Kidney (tissue), 13 donors: ENCODE measurements at regions not wholly inside any gene's neighbourhood (a gene's known extent, or its start where the extent isn't known, plus 50 kb on each side); places are given as distances from the start of the nearest gene placed in this dataset.

Experiments
- DNase-seq, 5 donors: peaks; one replicate each; pipeline ENCODE4 v3.0.0-alpha.2; 2013 to 2020
- FAIRE-seq: peaks from 2 replicates; lab custom pipeline; 2012; peaks lifted over from hg19 to GRCh38; lab: Jason Lieb, UNC
- H3K27ac ChIP-seq, 2 donors: one replicate each; pipeline ENCODE4 v1.7.0; 2013; ENCODE audit warnings: low read depth in 2 of 2, low read length in 2 of 2, inconsistent platforms in 1 of 2
- H3K27me3 ChIP-seq: one replicate; pipeline ENCODE4 v1.7.1; 2013; ENCODE audit warnings: low read length, inconsistent platforms; ENCODE audit not compliant: control insufficient read depth, insufficient read depth
- H3K36me3 ChIP-seq, 3 donors: one replicate each; pipeline versions ENCODE4 v1.7.0 to v1.7.1; 2013; ENCODE audit warnings: low read length in 3 of 3, control low read depth in 1 of 3, inconsistent platforms in 1 of 3; ENCODE audit not compliant: insufficient read depth in 3 of 3, control insufficient read depth in 2 of 3
- H3K4me1 ChIP-seq, 3 donors: one replicate each; pipeline versions ENCODE4 v1.7.0 to v1.7.1; 2013; ENCODE audit warnings: low read length in 3 of 3, inconsistent platforms in 1 of 3, low read depth in 1 of 3; ENCODE audit not compliant: control insufficient read depth in 2 of 3, insufficient read depth in 2 of 3
- H3K4me3 ChIP-seq, 3 donors: one replicate each; pipeline versions ENCODE4 v1.7.0 to v1.8.1; 2013; ENCODE audit warnings: low read length in 3 of 3, control low read depth in 1 of 3, inconsistent platforms in 1 of 3
- H3K9ac ChIP-seq, 3 donors: one replicate each; pipeline versions ENCODE4 v1.7.0 to v1.7.1; 2013; ENCODE audit warnings: low read length in 3 of 3, control low read depth in 1 of 3, inconsistent platforms in 1 of 3
- H3K9me3 ChIP-seq, 3 donors: one replicate each; pipeline versions ENCODE4 v1.7.0 to v1.7.1; 2013; ENCODE audit warnings: low read length in 3 of 3, control low read depth in 1 of 3, inconsistent platforms in 1 of 3; ENCODE audit not compliant: control insufficient read depth in 2 of 3, insufficient read depth in 1 of 3
- intact Hi-C: fragments of 100-400 bp; cut with DNase I; formaldehyde crosslinking; loops from one replicate; pipeline ENCODE4 v1.11.1; 2022
- TF ChIP-seq, protein P1 (sequence below): IDR thresholded peaks from 3 replicates; pipeline ENCODE4 v1.5.1; 2012; ENCODE audit warnings: mild to moderate bottlenecking, moderate library complexity, borderline replicate concordance; ENCODE audit not compliant: insufficient read depth; ENCODE audit errors: extremely low read depth
- donor health status: control.
- donor health status: control.
- donor health status: control.
- donor health status: control.
- donor health status: control.
- donor health status: DM: yes; HTN: yes; CAD: no.
- donor health status: Normal renal cell carcinoma (clear cell type).

GRCh38 chr20:24825591-24825990, 123.5 kb upstream of the CST7 start:
- intact Hi-C loops: no loop called here
- H3K9ac ChIP-seq: no peak overlapping the region
- no peak for FAIRE-seq
- no peaks in the 10 kb centered on the region for H3K4me1 ChIP-seq
- no peak overlapping the region for H3K27ac ChIP-seq
- TF ChIP-seq, protein P1, sequence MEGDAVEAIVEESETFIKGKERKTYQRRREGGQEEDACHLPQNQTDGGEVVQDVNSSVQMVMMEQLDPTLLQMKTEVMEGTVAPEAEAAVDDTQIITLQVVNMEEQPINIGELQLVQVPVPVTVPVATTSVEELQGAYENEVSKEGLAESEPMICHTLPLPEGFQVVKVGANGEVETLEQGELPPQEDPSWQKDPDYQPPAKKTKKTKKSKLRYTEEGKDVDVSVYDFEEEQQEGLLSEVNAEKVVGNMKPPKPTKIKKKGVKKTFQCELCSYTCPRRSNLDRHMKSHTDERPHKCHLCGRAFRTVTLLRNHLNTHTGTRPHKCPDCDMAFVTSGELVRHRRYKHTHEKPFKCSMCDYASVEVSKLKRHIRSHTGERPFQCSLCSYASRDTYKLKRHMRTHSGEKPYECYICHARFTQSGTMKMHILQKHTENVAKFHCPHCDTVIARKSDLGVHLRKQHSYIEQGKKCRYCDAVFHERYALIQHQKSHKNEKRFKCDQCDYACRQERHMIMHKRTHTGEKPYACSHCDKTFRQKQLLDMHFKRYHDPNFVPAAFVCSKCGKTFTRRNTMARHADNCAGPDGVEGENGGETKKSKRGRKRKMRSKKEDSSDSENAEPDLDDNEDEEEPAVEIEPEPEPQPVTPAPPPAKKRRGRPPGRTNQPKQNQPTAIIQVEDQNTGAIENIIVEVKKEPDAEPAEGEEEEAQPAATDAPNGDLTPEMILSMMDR: no peak
- no peaks in the 10 kb centered on the region for H3K27me3 ChIP-seq
- no peaks in the 10 kb centered on the region for H3K9me3 ChIP-seq
- no peak overlapping the region for H3K4me3 ChIP-seq
- no peak for DNase-seq
- H3K36me3 ChIP-seq: no peaks in the 10 kb centered on the region

DNA sequence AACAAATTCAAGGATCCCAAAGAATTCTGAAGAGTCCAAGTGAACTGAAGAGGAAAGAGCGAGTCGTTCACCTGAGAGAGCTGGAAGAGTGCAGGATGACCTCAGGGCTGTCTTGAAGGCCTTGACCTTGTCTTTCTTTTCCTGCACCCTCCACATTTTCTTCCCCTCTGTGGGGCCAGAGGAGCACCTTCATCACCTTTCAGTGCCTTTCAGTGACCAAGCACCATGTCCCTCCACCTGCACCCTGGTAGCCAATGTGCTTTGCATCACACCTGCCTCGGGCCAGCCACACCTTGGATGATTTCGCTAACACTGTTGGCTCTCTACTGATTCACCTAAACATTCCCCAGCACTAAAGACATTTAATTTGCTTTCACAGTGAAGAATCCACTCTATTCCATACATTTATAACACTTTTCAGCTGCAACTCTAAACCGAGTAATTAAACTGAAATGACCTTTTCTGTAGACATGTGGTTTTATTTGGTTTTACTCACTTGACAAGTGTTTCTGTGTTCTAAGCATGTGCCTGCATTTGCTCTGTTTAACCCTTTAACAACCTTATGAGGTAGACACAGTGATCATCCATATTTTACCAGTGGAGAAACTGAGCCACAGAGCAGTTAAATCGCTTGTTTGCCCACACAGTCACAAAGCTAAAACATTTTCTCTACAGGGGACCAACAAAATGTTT, 121.3 kb upstream of the CST7 start:
- no peak for FAIRE-seq
- Histone ChIP-seq H3K4me1 (no peaks in the 10 kb centered on the region), H3K9ac (no peak overlapping the region), H3K27me3 (no peaks in the 10 kb centered on the region), H3K36me3 (no peaks in the 10 kb centered on the region), H3K27ac (no peak overlapping the region), H3K9me3 (no peaks in the 10 kb centered on the region), H3K4me3 (no peak overlapping the region)
- peak in 1 of 5 donors; percentile 2 for DNase-seq
- intact Hi-C loops: no loop called here
- TF ChIP-seq, protein P1: no peak

DNA sequence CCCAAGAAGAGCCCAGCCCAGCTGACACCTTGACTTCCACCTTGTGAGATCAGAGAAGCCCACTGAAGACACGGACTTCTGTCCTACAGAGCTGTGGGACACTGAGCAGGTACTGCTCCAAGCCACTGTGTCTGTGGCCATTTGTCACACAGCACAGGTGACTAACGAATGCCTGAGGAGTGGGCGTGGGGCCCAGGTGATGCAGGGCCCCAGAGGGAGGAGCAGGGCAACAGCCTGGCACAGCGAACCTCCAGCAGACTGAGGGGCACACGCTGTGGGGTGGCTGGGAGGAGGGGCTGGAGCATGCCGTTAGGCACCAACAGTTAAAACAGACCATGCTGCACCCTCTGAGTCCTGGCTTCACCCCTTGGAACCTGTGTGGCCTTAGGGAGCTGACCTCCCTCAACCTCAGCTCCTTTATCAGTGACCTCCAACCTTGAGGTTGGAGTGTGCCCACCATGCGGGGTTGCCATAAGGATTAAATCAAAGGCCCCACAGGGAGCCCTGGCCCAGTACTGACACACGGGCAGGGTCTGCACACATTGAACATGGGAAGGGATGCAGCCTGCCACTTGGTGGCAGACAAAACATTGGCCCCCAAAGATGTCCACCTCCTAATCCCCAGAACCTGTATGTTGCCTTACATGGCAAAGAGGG, 119.9 kb upstream of the CST7 start:
- Histone ChIP-seq H3K9me3 (no peaks in the 10 kb centered on the region), H3K27me3 (no peaks in the 10 kb centered on the region), H3K36me3 (no peaks in the 10 kb centered on the region), H3K4me3 (no peak overlapping the region), H3K9ac (no peak overlapping the region), H3K4me1 (no peaks in the 10 kb centered on the region), H3K27ac (no peak overlapping the region)
- TF ChIP-seq, protein P1: no peak
- FAIRE-seq (no peak), DNase-seq (peak in 1 of 5 donors; percentile 6)
- intact Hi-C loops: no loop called here
